GM19025 (cell line): ENCODE measurements at regions not wholly inside any gene's neighbourhood (a gene's known extent, or its start where the extent isn't known, plus 50 kb on each side); places are given as distances from the start of the nearest gene placed in this dataset.

Source experiments
- ATAC-seq: cut with Tn5 transposase; IDR thresholded peaks from one replicate; pipeline ENCODE4 v1.9.1; 2021; ENCODE audit warnings: mild to moderate bottlenecking, low read depth, moderate library complexity; ENCODE audit not compliant: unreplicated experiment

GRCh38 chr4:126821152-126821551 lies 811.6 kb upstream of the INTU start:
- no peak for ATAC-seq

DNA sequence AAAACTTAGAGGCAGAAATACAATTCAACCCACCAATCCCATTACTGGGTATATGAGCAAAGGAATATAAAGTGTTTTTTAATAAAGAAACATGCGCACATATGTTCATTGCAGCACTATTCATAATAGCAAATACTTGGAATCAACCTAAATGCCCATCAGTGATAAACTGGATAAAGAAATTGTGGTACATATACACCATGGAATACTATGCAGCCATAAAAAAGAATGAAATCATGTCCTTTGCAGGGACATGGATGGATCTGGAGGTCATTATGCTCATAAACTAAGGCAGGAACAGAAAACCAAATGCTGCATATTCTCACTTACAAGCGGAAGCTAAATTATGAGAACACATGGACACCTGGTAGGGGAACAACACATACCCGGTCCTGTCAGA lies 807.7 kb upstream of the INTU start:
- no peak for ATAC-seq

DNA sequence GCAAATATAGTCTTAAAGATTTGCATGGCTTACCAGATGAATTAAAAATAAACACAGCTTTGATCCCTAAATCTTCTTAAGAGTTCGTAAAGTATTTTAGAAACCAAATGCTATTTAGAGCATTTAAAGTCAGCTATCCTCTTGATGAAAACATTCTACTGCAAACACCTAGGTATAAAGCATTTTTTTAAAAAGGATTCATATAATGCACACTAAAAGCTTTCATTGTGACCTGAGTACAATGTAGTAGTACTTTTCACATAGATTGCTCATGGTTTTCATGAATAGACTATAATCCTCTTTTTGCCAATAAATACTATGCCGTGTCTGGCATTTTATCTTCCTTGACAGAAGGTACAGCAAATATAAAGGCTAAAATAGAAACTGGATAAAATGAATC lies 805.1 kb upstream of the INTU start:
- no peak for ATAC-seq

GRCh38 chr4:126834854-126835253 lies 797.9 kb upstream of the INTU start:
- no peak for ATAC-seq

- no peak for ATAC-seq
These were observed 793.6 kb upstream of the INTU start for GRCh38 chr4:126838941-126839679.

- no peak for ATAC-seq
These were observed 789.2 kb upstream of the INTU start for GRCh38 chr4:126843492-126844067.

DNA sequence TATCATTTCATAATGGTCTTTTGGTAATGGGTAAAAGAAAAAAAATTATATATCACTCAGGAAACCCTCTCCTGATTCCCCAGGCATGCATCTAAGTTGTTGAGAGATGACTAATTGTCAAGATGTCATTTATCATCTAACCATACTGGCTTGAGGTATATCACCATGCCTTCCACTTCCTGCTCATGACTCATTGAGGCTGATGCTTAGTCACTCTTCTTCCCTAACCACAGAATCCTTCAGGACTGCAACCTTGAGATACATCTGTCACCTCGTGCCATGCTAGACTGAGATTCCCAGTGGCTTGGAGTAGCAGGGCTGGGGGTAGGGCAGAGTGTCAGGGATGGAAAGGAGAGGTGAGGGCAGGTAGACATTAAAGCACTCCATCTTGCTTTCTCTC lies 782.5 kb upstream of the INTU start:
- ATAC-seq = no peak

GRCh38 chr4:126851391-126851790 lies 781.4 kb upstream of the INTU start:
- ATAC-seq = no peak

GRCh38 chr4:126853715-126854114 lies 779.0 kb upstream of the INTU start:
- ATAC-seq = no peak

- ATAC-seq = no peak
These were observed 775.9 kb upstream of the INTU start for GRCh38 chr4:126856906-126857305.

GRCh38 chr4:126859314-126859713 lies 773.4 kb upstream of the INTU start:
- ATAC-seq = no peak

DNA sequence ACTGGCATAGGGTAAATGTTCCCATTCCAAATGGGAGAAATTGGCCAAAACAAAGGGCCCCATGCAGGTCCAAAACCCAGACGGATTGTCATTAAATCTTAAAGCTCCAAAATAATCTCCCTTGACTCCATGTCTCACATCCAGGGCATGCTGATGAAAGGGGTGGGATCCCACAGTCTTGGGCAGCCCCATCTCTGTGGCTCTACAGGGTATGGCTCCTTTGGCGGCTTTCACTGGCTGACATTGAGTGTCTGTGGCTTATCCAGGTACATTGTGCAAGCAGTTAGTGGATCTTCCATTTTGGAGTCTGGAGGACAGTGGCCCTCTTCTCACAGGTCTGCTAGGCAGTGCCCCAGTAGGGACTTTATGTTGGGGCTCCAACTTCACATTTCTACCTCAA lies 772.9 kb upstream of the INTU start:
- no peak for ATAC-seq

GRCh38 chr4:126860308-126860707 lies 772.4 kb upstream of the INTU start:
- no peak for ATAC-seq

DNA sequence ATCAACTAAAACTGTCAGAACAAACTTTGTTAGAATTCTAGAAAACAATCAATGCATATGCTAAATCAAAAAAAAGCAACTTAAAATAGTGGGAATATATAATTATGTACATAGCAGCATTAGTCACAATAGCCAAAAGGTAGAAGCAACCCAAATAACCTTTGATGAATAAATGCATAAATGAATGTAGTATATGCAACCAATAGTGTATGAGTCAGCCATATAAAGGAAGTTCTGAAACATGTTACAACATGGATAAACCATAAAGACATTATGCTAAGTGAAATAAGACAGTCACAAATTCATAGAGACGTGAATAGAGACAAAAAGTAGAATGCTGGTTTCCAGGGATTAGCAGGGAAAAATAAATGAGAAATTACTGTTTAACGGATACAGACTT lies 762.8 kb upstream of the INTU start:
- no peak for ATAC-seq

DNA sequence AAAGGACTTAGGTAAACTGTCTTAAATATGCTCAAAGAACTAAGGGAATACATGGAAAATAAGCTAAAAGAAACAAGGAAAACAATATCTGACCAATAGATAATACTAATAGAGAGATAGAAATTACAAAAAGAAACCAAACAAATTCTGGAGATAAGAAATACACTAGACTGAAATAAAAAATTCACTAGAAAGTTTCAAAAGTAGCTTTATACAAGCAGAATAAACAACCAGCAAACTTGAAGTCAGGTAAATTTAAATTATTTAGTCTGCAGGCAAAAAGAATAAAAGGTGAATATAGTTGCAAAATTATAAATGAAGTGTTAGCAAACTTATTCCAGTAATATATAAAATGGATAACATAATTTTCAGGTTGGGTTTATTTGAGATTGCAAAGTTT lies 760.9 kb upstream of the INTU start:
- ATAC-seq = no peak

GRCh38 chr4:126874533-126874932 lies 758.2 kb upstream of the INTU start:
- no peak for ATAC-seq

GRCh38 chr4:126888968-126889367 lies 743.8 kb upstream of the INTU start:
- ATAC-seq = no peak

GRCh38 chr4:126890383-126890782 lies 742.4 kb upstream of the INTU start:
- ATAC-seq = no peak

DNA sequence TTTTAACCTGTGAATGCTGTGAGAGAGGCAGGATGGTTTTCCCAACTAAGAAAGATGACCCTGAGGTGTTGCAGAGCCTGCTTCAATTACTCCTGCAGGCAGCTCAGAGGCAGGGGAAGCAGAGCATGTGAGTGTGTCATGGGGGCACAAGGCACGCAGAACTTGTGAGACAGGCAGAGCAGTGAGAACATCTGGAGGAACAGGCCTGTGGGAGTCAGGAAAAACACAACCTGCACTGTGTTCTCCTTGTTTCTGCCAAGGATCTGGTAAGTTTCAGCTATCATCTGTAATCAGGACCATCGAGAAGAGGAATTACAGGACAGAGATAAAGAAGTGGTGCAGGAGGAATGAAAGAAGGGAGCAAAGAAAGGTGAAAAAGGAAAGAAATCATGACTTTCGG lies 741.8 kb upstream of the INTU start:
- no peak for ATAC-seq

DNA sequence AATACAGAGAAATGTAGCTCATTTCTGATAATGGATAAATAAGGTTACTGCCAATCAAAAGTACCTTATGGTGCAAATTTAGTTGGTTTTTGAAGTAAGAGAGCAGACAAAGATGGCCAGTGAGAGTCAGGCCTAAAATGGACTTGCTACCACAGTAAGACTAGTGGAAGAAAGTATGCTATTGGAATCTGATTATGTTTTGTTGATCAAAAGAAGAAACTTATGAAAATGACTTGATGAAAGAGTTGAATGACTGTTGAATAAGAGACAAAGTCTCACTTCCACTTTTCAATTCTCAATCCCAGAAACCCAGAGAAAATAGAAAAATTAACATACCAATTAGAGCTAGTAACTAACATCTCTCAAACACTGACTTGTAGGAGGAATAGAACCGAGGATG lies 737.8 kb upstream of the INTU start:
- no peak for ATAC-seq

- ATAC-seq = no peak
These were observed 736.7 kb upstream of the INTU start for GRCh38 chr4:126895988-126896570.

DNA sequence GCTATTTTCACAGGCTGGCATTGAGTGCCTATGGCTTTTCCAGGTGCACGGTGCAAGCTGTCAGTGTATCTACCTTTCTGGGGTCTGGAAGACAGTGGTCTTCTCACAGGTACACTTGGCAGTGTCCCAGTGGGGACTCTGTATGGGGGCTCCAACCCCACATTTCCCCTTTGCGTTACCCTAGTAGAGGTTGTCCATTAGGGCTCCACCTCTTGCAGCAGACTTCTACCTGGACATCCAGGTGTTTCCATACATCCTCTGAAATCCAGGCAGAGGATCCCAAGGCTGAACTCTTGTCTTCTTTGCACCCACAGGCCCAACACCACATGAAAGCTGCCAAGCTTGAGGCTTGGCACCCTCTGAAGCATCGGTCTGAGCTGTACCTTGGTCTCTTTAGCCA lies 735.7 kb upstream of the INTU start:
- ATAC-seq = no peak
